GM18520 (cell line): ENCODE measurements at regions not wholly inside any gene's neighbourhood (a gene's known extent, or its start where the extent isn't known, plus 50 kb on each side); places are given as distances from the start of the nearest gene placed in this dataset.
"Not testable (repeated sequence)": the region's sequence is repeated elsewhere in the genome, so short reads cannot be mapped to it uniquely, and the experiment has no call there.

Source experiments
- ATAC-seq: cut with Tn5 transposase; IDR thresholded peaks from one replicate; pipeline ENCODE4 v1.9.1; 2021; ENCODE audit not compliant: unreplicated experiment

GRCh38 chr2:20130821-20131645 is 79.6 kb upstream of the LAPTM4A start:
- no peak for ATAC-seq

- no peak for ATAC-seq
Observed at GRCh38 chr2:20130160-20130560, 78.7 kb upstream of the LAPTM4A start.

- ATAC-seq = no peak
Observed at GRCh38 chr2:20129331-20130159, 78.1 kb upstream of the LAPTM4A start.

GRCh38 chr2:20128506-20129330 is 77.3 kb upstream of the LAPTM4A start:
- ATAC-seq = no peak

- no peak for ATAC-seq
Observed at GRCh38 chr2:20126469-20126868, 75.0 kb upstream of the LAPTM4A start.

- no peak for ATAC-seq
Observed at GRCh38 chr2:20126040-20126439, 74.6 kb upstream of the LAPTM4A start.

- no peak for ATAC-seq
Observed at GRCh38 chr2:20125616-20126015, 74.2 kb upstream of the LAPTM4A start.

GRCh38 chr2:20125164-20125563 is 73.7 kb upstream of the LAPTM4A start:
- no peak for ATAC-seq

- ATAC-seq = no peak
Observed at GRCh38 chr2:20123871-20124594, 72.6 kb upstream of the LAPTM4A start.

GRCh38 chr2:20122864-20123263 is 71.4 kb upstream of the LAPTM4A start:
- no peak for ATAC-seq

- ATAC-seq = no peak
Observed at GRCh38 chr2:20120569-20121416, 69.4 kb upstream of the LAPTM4A start.

GRCh38 chr2:20118051-20118450 is 66.6 kb upstream of the LAPTM4A start:
- ATAC-seq = no peak

- ATAC-seq = no peak
Observed at GRCh38 chr2:20115902-20116301, 64.5 kb upstream of the LAPTM4A start.

- no peak for ATAC-seq
Observed at GRCh38 chr2:20115374-20115773, 63.9 kb upstream of the LAPTM4A start.

- no peak for ATAC-seq
Observed at GRCh38 chr2:20113986-20114938, 62.8 kb upstream of the LAPTM4A start.

GRCh38 chr2:20113004-20113796 is 61.8 kb upstream of the LAPTM4A start:
- no peak for ATAC-seq

GRCh38 chr2:20112361-20112760 is 60.9 kb upstream of the LAPTM4A start:
- not testable (repeated sequence) for ATAC-seq
